Breast epithelium (tissue), 4 donors: ENCODE measurements at regions not wholly inside any gene's neighbourhood (a gene's known extent, or its start where the extent isn't known, plus 50 kb on each side); places are given as distances from the start of the nearest gene placed in this dataset.

ENCODE experiments used
- DNase-seq, 2 donors: peaks; one replicate each; pipeline ENCODE4 v3.0.0-alpha.2; 2019; ENCODE audit warnings: low spot score in 2 of 2
- H3K27ac ChIP-seq, 2 donors: fragments of 200-600 bp; sonication (generic) in 1 of 2; one replicate each; pipeline ENCODE4 v1.5.1; 2016 to 2019; ENCODE audit warnings: mild to moderate bottlenecking in 1 of 2
- H3K27me3 ChIP-seq, 2 donors: fragments of 200-600 bp; sonication (generic) in 1 of 2; one replicate each; pipeline versions ENCODE4 v1.5.1 to v1.6.0; 2017 to 2019; ENCODE audit warnings: control low read depth in 1 of 2, mild to moderate bottlenecking in 1 of 2
- H3K36me3 ChIP-seq: fragments of 200-600 bp; one replicate; pipeline ENCODE4 v1.5.1; 2019
- H3K4me1 ChIP-seq, 2 donors: fragments of 200-600 bp; sonication (generic); one replicate each; pipeline ENCODE4 v1.5.1; 2016 to 2019; ENCODE audit warnings: control low read depth in 1 of 2
- H3K4me3 ChIP-seq, 3 donors: fragments of 200-600 bp; sonication (generic); 1 replicate in 2 of 3; 2 replicates in 1 of 3; pipeline ENCODE4 v1.5.1; 2016 to 2019; ENCODE audit warnings: mild to moderate bottlenecking in 3 of 3, moderate library complexity in 2 of 3
- H3K9me3 ChIP-seq, 2 donors: fragments of 200-600 bp; sonication (generic) in 1 of 2; one replicate each; pipeline ENCODE4 v1.5.1; 2016 to 2019; ENCODE audit warnings: control low read depth in 1 of 2
- CTCF ChIP-seq, 3 donors: fragments of 450-650 bp; IDR thresholded peaks; one replicate each; pipeline ENCODE4 v1.5.1; 2016 to 2017; ENCODE audit warnings: antibody characterized with exemption in 3 of 3, mild to moderate bottlenecking in 3 of 3, moderate library complexity in 3 of 3
- POLR2A ChIP-seq: fragments of 450-650 bp; IDR thresholded peaks from one replicate; pipeline ENCODE4 v1.6.1; 2016; ENCODE audit warnings: antibody characterized with exemption, mild to moderate bottlenecking, moderate library complexity
- POLR2AphosphoS5 ChIP-seq, 3 donors: sonication (generic); formaldehyde crosslinking; IDR thresholded peaks; one replicate each; pipeline ENCODE4 v1.6.1; 2017; ENCODE audit warnings: antibody characterized with exemption in 3 of 3
- intact Hi-C: fragments of 100-400 bp; cut with DNase I; formaldehyde crosslinking; loops from one replicate; pipeline ENCODE4 v1.15.1; 2023; ENCODE audit warnings: low total_unique reads

GRCh38 chr11:105260976-105261375, 121.4 kb upstream of the CARD18 start:
- intact Hi-C loops: no loop called here
- H3K27me3 ChIP-seq: no peaks in the 10 kb centered on the region
- TF ChIP-seq POLR2A (no peak), POLR2AphosphoS5 (IDR thresholded peaks at IDR 0.05) (no peak), CTCF (IDR thresholded peaks at IDR 0.05) (no peak)
- H3K4me3 ChIP-seq: no peak overlapping the region
- H3K9me3 ChIP-seq: no peaks in the 10 kb centered on the region
- H3K27ac ChIP-seq: no peak overlapping the region
- no peak for DNase-seq
- no peaks in the 10 kb centered on the region for H3K4me1 ChIP-seq
- no peaks in the 10 kb centered on the region for H3K36me3 ChIP-seq

- Histone ChIP-seq H3K36me3 (no peaks in the 10 kb centered on the region), H3K27ac (no peak overlapping the region), H3K4me3 (no peak overlapping the region), H3K27me3 (no peaks in the 10 kb centered on the region), H3K4me1 (no peaks in the 10 kb centered on the region), H3K9me3 (no peaks in the 10 kb centered on the region)
- no peak for TF ChIP-seq POLR2A
- TF ChIP-seq POLR2AphosphoS5 (IDR thresholded peaks at IDR 0.05): no peak
- no peak for TF ChIP-seq CTCF (IDR thresholded peaks at IDR 0.05)
- intact Hi-C loops: no loop called here
- DNase-seq: no peak
These were observed 106.3 kb upstream of the CARD18 start for GRCh38 chr11:105245781-105246315.

GRCh38 chr11:105244160-105244825, 104.7 kb upstream of the CARD18 start:
- no peak for TF ChIP-seq POLR2A
- no peak for TF ChIP-seq POLR2AphosphoS5 (IDR thresholded peaks at IDR 0.05)
- TF ChIP-seq CTCF (IDR thresholded peaks at IDR 0.05): no peak
- Histone ChIP-seq H3K27me3 (no peaks in the 10 kb centered on the region), H3K9me3 (no peaks in the 10 kb centered on the region), H3K36me3 (no peaks in the 10 kb centered on the region), H3K4me1 (no peaks in the 10 kb centered on the region), H3K4me3 (no peak overlapping the region), H3K27ac (no peak overlapping the region)
- intact Hi-C loops: no loop called here
- DNase-seq: no peak

- Histone ChIP-seq H3K9me3 (no peaks in the 10 kb centered on the region), H3K27ac (no peak overlapping the region), H3K27me3 (no peaks in the 10 kb centered on the region), H3K4me3 (no peak overlapping the region), H3K36me3 (no peaks in the 10 kb centered on the region), H3K4me1 (no peaks in the 10 kb centered on the region)
- no peak for TF ChIP-seq POLR2A
- no peak for TF ChIP-seq POLR2AphosphoS5 (IDR thresholded peaks at IDR 0.05)
- TF ChIP-seq CTCF (IDR thresholded peaks at IDR 0.05): no peak
- DNase-seq: no peak
- intact Hi-C loops: no loop called here
These were observed 101.6 kb upstream of the CARD18 start for GRCh38 chr11:105241136-105241535.

GRCh38 chr11:105236664-105237063, 97.1 kb upstream of the CARD18 start:
- H3K27me3 ChIP-seq: no peaks in the 10 kb centered on the region
- no peaks in the 10 kb centered on the region for H3K4me1 ChIP-seq
- no peak overlapping the region for H3K4me3 ChIP-seq
- no peaks in the 10 kb centered on the region for H3K9me3 ChIP-seq
- no peak for DNase-seq
- no peaks in the 10 kb centered on the region for H3K36me3 ChIP-seq
- H3K27ac ChIP-seq: no peak overlapping the region
- TF ChIP-seq POLR2AphosphoS5 (IDR thresholded peaks at IDR 0.05) (no peak), CTCF (IDR thresholded peaks at IDR 0.05) (no peak), POLR2A (no peak)
- intact Hi-C loops: no loop called here
